SKM-1 treated with dmso at 0.1 percent for 144 hours (cell line): ENCODE measurements at regions not wholly inside any gene's neighbourhood (a gene's known extent, or its start where the extent isn't known, plus 50 kb on each side); places are given as distances from the start of the nearest gene placed in this dataset.

Experiments used
- DNase-seq: peaks from one replicate; lab custom pipeline; 2025; ENCODE audit not compliant: unreplicated experiment; lab: John Stamatoyannopoulos, UW

- DNase-seq: peak; percentile 80
Observed at GRCh38 chr11:8340296-8340695, 76.6 kb upstream of the LMO1 start.

GRCh38 chr11:8339592-8340022 is 75.9 kb upstream of the LMO1 start:
- DNase-seq: no peak

GRCh38 chr11:8338138-8338537 is 74.5 kb upstream of the LMO1 start:
- DNase-seq: peak; percentile 3

- DNase-seq: no peak
Observed at GRCh38 chr11:8337130-8337795, 73.6 kb upstream of the LMO1 start.

- no peak for DNase-seq
Observed at GRCh38 chr11:8336356-8337129, 72.9 kb upstream of the LMO1 start.

GRCh38 chr11:8335683-8336082 is 72.0 kb upstream of the LMO1 start:
- no peak for DNase-seq

- no peak for DNase-seq
Observed at GRCh38 chr11:8335186-8335585, 71.5 kb upstream of the LMO1 start.

GRCh38 chr11:8333811-8334401 is 70.2 kb upstream of the LMO1 start:
- DNase-seq: peak; percentile 10

GRCh38 chr11:8333376-8333775 is 69.7 kb upstream of the LMO1 start:
- DNase-seq: no peak

GRCh38 chr11:8332891-8333290 is 69.2 kb upstream of the LMO1 start:
- no peak for DNase-seq

GRCh38 chr11:8332196-8332595 is 68.5 kb upstream of the LMO1 start:
- peak; percentile 50 for DNase-seq

GRCh38 chr11:8331767-8332166 is 68.1 kb upstream of the LMO1 start:
- no peak for DNase-seq

GRCh38 chr11:8330896-8331295 is 67.2 kb upstream of the LMO1 start:
- DNase-seq: no peak

- DNase-seq: no peak
Observed at GRCh38 chr11:8330404-8330803, 66.7 kb upstream of the LMO1 start.

GRCh38 chr11:8329847-8330361 is 66.2 kb upstream of the LMO1 start:
- no peak for DNase-seq

GRCh38 chr11:8329336-8329735 is 65.7 kb upstream of the LMO1 start:
- DNase-seq: no peak

- peak; percentile 67 for DNase-seq
Observed at GRCh38 chr11:8328848-8329330, 65.2 kb upstream of the LMO1 start.

- no peak for DNase-seq
Observed at GRCh38 chr11:8328231-8328794, 64.6 kb upstream of the LMO1 start.

GRCh38 chr11:8327761-8328192 is 64.1 kb upstream of the LMO1 start:
- no peak for DNase-seq

- DNase-seq: no peak
Observed at GRCh38 chr11:8326337-8326736, 62.7 kb upstream of the LMO1 start.

GRCh38 chr11:8325591-8326304 is 62.1 kb upstream of the LMO1 start:
- no peak for DNase-seq
